Endodermal cell (in vitro differentiated cells): ENCODE measurements at regions not wholly inside any gene's neighbourhood (a gene's known extent, or its start where the extent isn't known, plus 50 kb on each side); places are given as distances from the start of the nearest gene placed in this dataset.

ENCODE experiments used
- DNase-seq: peaks from one replicate; pipeline ENCODE4 v3.0.0-alpha.2; 2017
- H3K27ac ChIP-seq: 2 replicates; pipeline ENCODE4 v1.5.1; 2013; ENCODE audit warnings: mild to moderate bottlenecking, low read depth, low read length, moderate library complexity
- H3K27me3 ChIP-seq: 2 replicates; pipeline ENCODE4 v1.6.1; 2013; ENCODE audit warnings: mild to moderate bottlenecking, low read length, moderate library complexity; ENCODE audit not compliant: insufficient read depth, control insufficient read depth, poor library complexity, severe bottlenecking
- H3K36me3 ChIP-seq: 2 replicates; pipeline ENCODE4 v1.7.0; 2013; ENCODE audit warnings: mild to moderate bottlenecking, low read length, moderate library complexity; ENCODE audit not compliant: control insufficient read depth, insufficient read depth
- H3K4me1 ChIP-seq: one replicate; pipeline ENCODE4 v1.7.0; 2013; ENCODE audit warnings: low read length; ENCODE audit not compliant: control insufficient read depth, insufficient read depth
- H3K4me3 ChIP-seq: 2 replicates; pipeline ENCODE4 v1.5.1; 2013; ENCODE audit warnings: mild to moderate bottlenecking, low read length, moderate library complexity
- H3K9ac ChIP-seq: 2 replicates; pipeline ENCODE4 v1.6.1; 2013; ENCODE audit warnings: mild to moderate bottlenecking, low read length, moderate library complexity; ENCODE audit not compliant: poor library complexity, severe bottlenecking; ENCODE audit errors: extremely low read depth
- H3K9me3 ChIP-seq: 2 replicates; pipeline ENCODE4 v1.6.1; 2013; ENCODE audit warnings: mild to moderate bottlenecking, low read length, moderate library complexity; ENCODE audit not compliant: control insufficient read depth
- H3K27ac Mint-ChIP-seq: 2 replicates; pipeline ENCODE4 v1.8.0; 2020; ENCODE audit warnings: mixed read lengths
- H3K27me3 Mint-ChIP-seq: 2 replicates; pipeline ENCODE4 v1.8.0; 2021; ENCODE audit warnings: mild to moderate bottlenecking, mixed read lengths; ENCODE audit not compliant: insufficient read depth
- H3K36me3 Mint-ChIP-seq: 2 replicates; pipeline ENCODE4 v1.8.0; 2020; ENCODE audit warnings: low read depth, mixed read lengths
- H3K4me1 Mint-ChIP-seq: 2 replicates; pipeline ENCODE4 v1.8.0; 2020; ENCODE audit warnings: mixed read lengths
- H3K4me3 Mint-ChIP-seq: 2 replicates; pipeline ENCODE4 v1.8.0; 2020; ENCODE audit warnings: mild to moderate bottlenecking, moderate library complexity, mixed read lengths
- H3K9me3 Mint-ChIP-seq: 2 replicates; pipeline ENCODE4 v1.8.0; 2020; ENCODE audit warnings: mild to moderate bottlenecking, mixed read lengths
- WGBS, 2 experiments: methylation state at CpG; one replicate each; pipeline versions ENCODE4 v1.1.5 to v1.1.7; 2013; ENCODE audit warnings: missing lambda C conversion rate in 2 of 2, mixed read lengths in 1 of 2; ENCODE audit not compliant: insufficient coverage in 1 of 2, insufficient read length in 1 of 2; 5-methylcytosine and 5-hydroxymethylcytosine counted together
- TF ChIP-seq, protein P1 (sequence below): fragments of 200-600 bp; sonication (generic); conservative IDR thresholded peaks from 2 replicates; pipeline ENCODE4 v1.5.0; 2021; ENCODE audit warnings: antibody characterized with exemption, mild to moderate bottlenecking

DNA sequence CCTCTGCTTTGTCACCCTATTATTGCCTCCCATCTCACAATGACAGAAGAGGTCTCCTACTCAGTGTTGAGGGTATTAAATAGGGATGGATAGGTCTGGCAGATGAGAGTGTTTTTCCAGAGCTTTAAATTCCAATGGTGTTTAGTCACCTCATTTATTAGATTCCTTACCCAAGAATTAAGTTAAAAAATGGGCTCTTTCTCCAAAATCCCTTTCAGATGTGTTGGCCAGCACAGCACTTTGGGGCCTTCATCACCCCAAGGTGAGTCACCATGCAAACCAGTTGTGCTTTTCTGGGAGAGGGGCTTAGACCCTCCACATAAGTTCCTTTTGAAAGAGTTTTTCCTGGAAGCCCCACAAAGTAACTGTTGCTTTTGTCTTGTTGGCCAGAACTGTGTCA lies 78.4 kb downstream of the CYP26A1 start:
- peaks cover 8% of the 10 kb centered on the region for H3K4me1 Mint-ChIP-seq
- peaks cover 5% of the 10 kb centered on the region for H3K36me3 Mint-ChIP-seq
- H3K4me3 Mint-ChIP-seq, result no peak overlapping the region
- Histone ChIP-seq H3K4me3 (no peak overlapping the region), H3K4me1 (peaks cover 3% of the 10 kb centered on the region), H3K27ac (no peak overlapping the region), H3K9ac (no peak overlapping the region), H3K9me3 (peaks cover 41% of the 10 kb centered on the region), H3K27me3 (no peaks in the 10 kb centered on the region), H3K36me3 (no peaks in the 10 kb centered on the region)
- H3K27me3 Mint-ChIP-seq, result no peaks in the 10 kb centered on the region
- no peak for DNase-seq
- TF ChIP-seq, protein P1, sequence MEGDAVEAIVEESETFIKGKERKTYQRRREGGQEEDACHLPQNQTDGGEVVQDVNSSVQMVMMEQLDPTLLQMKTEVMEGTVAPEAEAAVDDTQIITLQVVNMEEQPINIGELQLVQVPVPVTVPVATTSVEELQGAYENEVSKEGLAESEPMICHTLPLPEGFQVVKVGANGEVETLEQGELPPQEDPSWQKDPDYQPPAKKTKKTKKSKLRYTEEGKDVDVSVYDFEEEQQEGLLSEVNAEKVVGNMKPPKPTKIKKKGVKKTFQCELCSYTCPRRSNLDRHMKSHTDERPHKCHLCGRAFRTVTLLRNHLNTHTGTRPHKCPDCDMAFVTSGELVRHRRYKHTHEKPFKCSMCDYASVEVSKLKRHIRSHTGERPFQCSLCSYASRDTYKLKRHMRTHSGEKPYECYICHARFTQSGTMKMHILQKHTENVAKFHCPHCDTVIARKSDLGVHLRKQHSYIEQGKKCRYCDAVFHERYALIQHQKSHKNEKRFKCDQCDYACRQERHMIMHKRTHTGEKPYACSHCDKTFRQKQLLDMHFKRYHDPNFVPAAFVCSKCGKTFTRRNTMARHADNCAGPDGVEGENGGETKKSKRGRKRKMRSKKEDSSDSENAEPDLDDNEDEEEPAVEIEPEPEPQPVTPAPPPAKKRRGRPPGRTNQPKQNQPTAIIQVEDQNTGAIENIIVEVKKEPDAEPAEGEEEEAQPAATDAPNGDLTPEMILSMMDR, result no peak
- H3K27ac Mint-ChIP-seq, result no peak overlapping the region
- peaks cover 47% of the 10 kb centered on the region for H3K9me3 Mint-ChIP-seq

DNA sequence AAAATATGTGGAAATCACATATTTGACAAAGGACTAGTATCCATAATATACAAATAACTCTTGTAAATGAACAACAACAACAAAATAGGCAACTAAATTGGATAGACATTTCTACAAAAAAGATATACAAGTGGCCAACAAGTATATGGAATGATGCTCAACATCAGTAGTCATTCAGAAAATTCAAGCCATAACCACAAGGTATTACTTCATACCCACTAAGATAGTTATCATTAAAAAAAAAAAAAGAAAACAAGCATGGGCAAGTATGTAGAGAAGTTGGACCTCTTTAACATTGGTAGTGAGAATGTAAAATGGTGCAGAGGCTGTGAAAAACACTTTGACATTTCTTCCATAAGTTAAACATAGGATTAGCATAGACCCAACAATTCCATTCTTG lies 80.8 kb downstream of the CYP26A1 start:
- no peaks in the 10 kb centered on the region for H3K36me3 ChIP-seq
- TF ChIP-seq, protein P1, result no peak
- no peak overlapping the region for H3K4me3 ChIP-seq
- H3K27me3 ChIP-seq, result no peaks in the 10 kb centered on the region
- H3K9me3 Mint-ChIP-seq, result peaks cover 60% of the 10 kb centered on the region
- no peak overlapping the region for H3K27ac ChIP-seq
- H3K27ac Mint-ChIP-seq, result no peak overlapping the region
- H3K4me1 ChIP-seq, result no peaks in the 10 kb centered on the region
- H3K4me1 Mint-ChIP-seq, result no peaks in the 10 kb centered on the region
- H3K36me3 Mint-ChIP-seq, result peaks cover 21% of the 10 kb centered on the region
- H3K9ac ChIP-seq, result no peak overlapping the region
- H3K4me3 Mint-ChIP-seq, result no peak overlapping the region
- H3K9me3 ChIP-seq, result peaks cover 51% of the 10 kb centered on the region
- no peaks in the 10 kb centered on the region for H3K27me3 Mint-ChIP-seq
- DNase-seq, result no peak

DNA sequence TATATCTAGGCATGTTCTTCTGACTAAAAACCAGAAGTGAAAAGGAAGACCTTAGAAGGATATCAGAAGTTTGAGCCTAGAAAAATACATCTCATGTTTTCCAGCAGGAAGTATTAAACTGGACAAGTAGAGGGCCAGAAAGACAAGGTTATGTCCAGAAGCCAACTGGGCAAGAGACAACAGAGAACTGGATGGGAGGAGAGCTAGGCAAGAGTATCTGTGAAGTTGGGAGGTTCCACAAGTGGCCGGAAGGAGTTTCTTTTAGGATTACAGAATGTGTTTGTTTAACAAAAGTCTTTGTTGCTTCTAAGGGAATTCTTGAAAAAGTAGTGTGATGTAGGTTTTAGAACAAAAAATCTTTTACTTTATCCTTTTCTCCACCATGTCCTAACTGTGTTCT lies 86.4 kb downstream of the CYP26A1 start:
- no peak overlapping the region for H3K4me3 Mint-ChIP-seq
- no peak overlapping the region for H3K27ac ChIP-seq
- no peaks in the 10 kb centered on the region for H3K27me3 Mint-ChIP-seq
- H3K36me3 Mint-ChIP-seq, result peaks cover 19% of the 10 kb centered on the region
- no peaks in the 10 kb centered on the region for H3K36me3 ChIP-seq
- H3K4me1 ChIP-seq, result peaks cover under 1% of the 10 kb centered on the region
- TF ChIP-seq, protein P1, result no peak
- WGBS, 2 experiments, result 81 to 100% methylated on average over 1 of the region's 1 CpG
- H3K9ac ChIP-seq, result no peak overlapping the region
- H3K4me3 ChIP-seq, result no peak overlapping the region
- peaks cover 14% of the 10 kb centered on the region for H3K4me1 Mint-ChIP-seq
- H3K9me3 ChIP-seq, result peaks cover 28% of the 10 kb centered on the region
- H3K27ac Mint-ChIP-seq, result no peak overlapping the region
- DNase-seq, result no peak
- H3K27me3 ChIP-seq, result no peaks in the 10 kb centered on the region
- H3K9me3 Mint-ChIP-seq, result peaks cover 41% of the 10 kb centered on the region
